Endothelial cell (in vitro differentiated cells): ENCODE measurements at regions not wholly inside any gene's neighbourhood (a gene's known extent, or its start where the extent isn't known, plus 50 kb on each side); places are given as distances from the start of the nearest gene placed in this dataset.

Source experiments
- DNase-seq: peaks from one replicate; pipeline ENCODE4 v3.0.0; 2021; ENCODE audit warnings: low spot score
- H3K27ac Mint-ChIP-seq: one replicate; pipeline ENCODE4 v1.8.0; 2021; ENCODE audit warnings: mixed read lengths, inconsistent platforms; ENCODE audit not compliant: unreplicated experiment
- H3K27me3 Mint-ChIP-seq: one replicate; pipeline ENCODE4 v1.8.0; 2021; ENCODE audit warnings: mild to moderate bottlenecking, moderate library complexity, mixed read lengths, inconsistent platforms; ENCODE audit not compliant: unreplicated experiment
- H3K36me3 Mint-ChIP-seq: one replicate; pipeline ENCODE4 v1.8.0; 2021; ENCODE audit warnings: mild to moderate bottlenecking, low read depth, mixed read lengths, inconsistent platforms; ENCODE audit not compliant: unreplicated experiment
- H3K4me1 Mint-ChIP-seq: one replicate; pipeline ENCODE4 v1.8.0; 2021; ENCODE audit warnings: mild to moderate bottlenecking, mixed read lengths, inconsistent platforms; ENCODE audit not compliant: unreplicated experiment
- H3K4me3 Mint-ChIP-seq: one replicate; pipeline ENCODE4 v1.8.0; 2021; ENCODE audit warnings: mild to moderate bottlenecking, mixed read lengths, inconsistent platforms; ENCODE audit not compliant: unreplicated experiment
- H3K9me3 Mint-ChIP-seq: one replicate; pipeline ENCODE4 v1.8.0; 2021; ENCODE audit warnings: mixed read lengths, inconsistent platforms; ENCODE audit not compliant: unreplicated experiment
- TF ChIP-seq, protein P1 (sequence below): fragments of 200-600 bp; sonication (generic); IDR thresholded peaks from one replicate; pipeline ENCODE4 v1.5.0; 2021; ENCODE audit warnings: antibody characterized with exemption; ENCODE audit not compliant: unreplicated experiment

DNA sequence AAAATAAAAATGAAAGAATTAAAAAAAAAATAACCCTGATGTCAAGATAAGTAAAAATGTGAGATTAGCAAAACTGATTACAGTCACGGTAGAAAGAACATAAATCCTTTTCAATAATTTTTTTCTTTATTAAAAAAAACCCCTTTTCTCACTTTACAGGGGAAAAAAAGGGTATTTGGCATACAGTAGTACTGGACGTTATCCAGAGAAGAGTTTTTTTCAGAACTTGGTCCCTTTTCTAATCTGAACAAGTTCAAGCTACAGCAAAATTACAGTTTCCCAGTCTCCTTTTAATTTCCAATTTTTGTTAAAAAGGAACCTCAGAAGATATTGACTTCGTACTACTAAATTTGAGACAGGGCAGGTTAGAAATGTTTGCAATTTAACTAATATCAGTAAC is 134.7 kb upstream of the DCN start:
- no peaks in the 10 kb centered on the region for H3K9me3 Mint-ChIP-seq
- TF ChIP-seq, protein P1, sequence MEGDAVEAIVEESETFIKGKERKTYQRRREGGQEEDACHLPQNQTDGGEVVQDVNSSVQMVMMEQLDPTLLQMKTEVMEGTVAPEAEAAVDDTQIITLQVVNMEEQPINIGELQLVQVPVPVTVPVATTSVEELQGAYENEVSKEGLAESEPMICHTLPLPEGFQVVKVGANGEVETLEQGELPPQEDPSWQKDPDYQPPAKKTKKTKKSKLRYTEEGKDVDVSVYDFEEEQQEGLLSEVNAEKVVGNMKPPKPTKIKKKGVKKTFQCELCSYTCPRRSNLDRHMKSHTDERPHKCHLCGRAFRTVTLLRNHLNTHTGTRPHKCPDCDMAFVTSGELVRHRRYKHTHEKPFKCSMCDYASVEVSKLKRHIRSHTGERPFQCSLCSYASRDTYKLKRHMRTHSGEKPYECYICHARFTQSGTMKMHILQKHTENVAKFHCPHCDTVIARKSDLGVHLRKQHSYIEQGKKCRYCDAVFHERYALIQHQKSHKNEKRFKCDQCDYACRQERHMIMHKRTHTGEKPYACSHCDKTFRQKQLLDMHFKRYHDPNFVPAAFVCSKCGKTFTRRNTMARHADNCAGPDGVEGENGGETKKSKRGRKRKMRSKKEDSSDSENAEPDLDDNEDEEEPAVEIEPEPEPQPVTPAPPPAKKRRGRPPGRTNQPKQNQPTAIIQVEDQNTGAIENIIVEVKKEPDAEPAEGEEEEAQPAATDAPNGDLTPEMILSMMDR: no peak

DNA sequence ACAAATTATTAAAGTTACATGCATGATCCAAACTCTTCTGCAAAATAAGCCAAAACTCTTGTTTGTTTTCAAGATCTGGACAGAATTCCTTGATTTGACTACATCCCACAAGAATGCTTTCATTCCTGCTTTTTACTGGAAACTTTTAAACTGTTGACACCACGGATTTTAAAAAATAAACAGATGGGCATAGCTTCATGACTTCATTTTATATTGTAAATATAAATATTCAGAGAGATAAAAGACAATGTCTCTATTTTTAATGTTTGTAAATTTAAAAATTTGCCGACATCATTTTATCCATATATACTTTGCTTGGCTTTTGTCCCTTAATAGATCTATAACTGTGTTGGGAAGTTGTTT is 134.3 kb upstream of the DCN start:
- TF ChIP-seq, protein P1: no peak
- Mint-ChIP-seq H3K27ac (no peak overlapping the region), H3K4me1 (no peaks in the 10 kb centered on the region), H3K4me3 (no peak overlapping the region), H3K36me3 (no peaks in the 10 kb centered on the region), H3K27me3 (peaks cover 1% of the 10 kb centered on the region), H3K9me3 (no peaks in the 10 kb centered on the region)
- no peak for DNase-seq

More for the DNA sequence above, 134.7 kb upstream of the DCN start:
- peaks cover 1% of the 10 kb centered on the region for H3K27me3 Mint-ChIP-seq
- no peak for DNase-seq
- H3K4me3 Mint-ChIP-seq: no peak overlapping the region
- no peak overlapping the region for H3K27ac Mint-ChIP-seq
- H3K36me3 Mint-ChIP-seq: no peaks in the 10 kb centered on the region
- no peaks in the 10 kb centered on the region for H3K4me1 Mint-ChIP-seq

DNA sequence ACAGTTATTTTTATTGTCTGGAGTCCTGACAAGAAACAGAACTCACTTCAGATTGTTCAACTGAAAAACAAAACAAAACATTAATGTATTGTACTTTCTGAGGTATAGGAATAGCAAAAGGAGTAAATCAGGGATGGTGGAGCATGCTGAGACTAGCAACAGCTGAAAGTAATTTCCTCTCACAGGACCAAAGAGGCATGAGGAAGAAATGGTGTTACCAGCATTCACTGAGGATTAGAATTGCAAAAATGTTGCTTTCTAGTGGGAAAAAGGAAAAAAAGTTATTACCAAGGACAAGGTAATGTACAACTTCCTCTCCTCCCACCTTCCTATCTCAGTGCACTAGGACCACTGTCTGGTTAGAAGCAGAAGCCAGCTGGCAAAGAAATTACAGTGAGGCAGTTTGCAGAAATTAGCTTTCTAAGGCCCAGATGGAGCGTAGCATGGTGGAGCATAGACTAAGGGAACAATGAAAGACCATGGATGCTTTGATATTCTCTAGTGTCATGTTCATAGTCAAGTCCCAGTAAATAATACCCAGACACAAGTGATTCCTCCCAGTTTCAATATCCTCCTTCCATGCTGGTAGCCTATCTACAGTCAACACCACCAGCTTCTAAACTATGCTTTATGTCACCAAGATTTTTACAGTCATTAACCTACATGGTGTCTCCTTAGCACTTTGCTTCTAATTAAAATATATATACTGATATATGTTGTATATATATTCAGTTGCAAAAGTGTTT is 133.7 kb upstream of the DCN start:
- H3K4me1 Mint-ChIP-seq: no peaks in the 10 kb centered on the region
- DNase-seq: no peak
- H3K27me3 Mint-ChIP-seq: peaks cover 1% of the 10 kb centered on the region
- H3K27ac Mint-ChIP-seq: no peak overlapping the region
- TF ChIP-seq, protein P1: no peak
- H3K9me3 Mint-ChIP-seq: no peaks in the 10 kb centered on the region
- H3K36me3 Mint-ChIP-seq: no peaks in the 10 kb centered on the region
- no peak overlapping the region for H3K4me3 Mint-ChIP-seq

DNA sequence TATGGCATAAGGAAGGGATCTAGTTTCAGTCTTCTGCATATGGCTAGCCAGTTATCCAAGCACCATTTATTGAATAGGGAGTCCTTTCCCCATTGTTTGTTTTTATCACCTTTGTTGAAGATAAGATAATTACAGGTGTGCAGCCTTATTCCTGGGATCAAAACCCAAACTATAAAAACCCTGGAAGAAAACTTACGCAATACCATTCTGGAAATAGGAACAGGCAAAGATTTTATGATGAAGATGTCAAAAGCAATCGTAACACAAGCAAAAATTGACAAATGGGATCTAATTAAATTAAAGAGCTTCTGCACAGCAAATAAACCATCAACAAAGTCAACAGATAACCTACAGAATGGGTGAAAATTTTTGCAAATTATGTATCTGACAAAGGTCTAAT is 128.5 kb upstream of the DCN start:
- Mint-ChIP-seq H3K9me3 (no peaks in the 10 kb centered on the region), H3K4me3 (no peak overlapping the region), H3K27me3 (no peaks in the 10 kb centered on the region), H3K27ac (no peak overlapping the region), H3K36me3 (no peaks in the 10 kb centered on the region), H3K4me1 (no peaks in the 10 kb centered on the region)
- TF ChIP-seq, protein P1: no peak
- DNase-seq: no peak

DNA sequence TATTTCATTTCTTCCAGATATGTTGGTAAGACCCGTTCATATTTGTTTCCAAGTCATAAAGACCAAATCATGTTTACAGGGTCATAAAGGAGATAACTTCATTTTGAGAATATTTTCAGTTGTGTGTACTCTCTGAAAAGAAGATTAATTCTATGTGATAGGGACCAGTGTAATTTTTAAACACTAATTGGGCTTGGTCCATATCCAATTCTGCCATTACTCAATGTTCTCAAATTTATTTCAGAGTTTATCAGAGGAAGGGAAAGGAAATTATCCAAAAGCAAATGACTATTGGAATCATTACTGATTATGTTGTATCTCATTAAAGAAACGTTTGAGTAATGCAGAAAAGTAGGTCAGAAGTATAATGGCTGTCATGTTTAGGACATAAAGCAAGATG is 126.8 kb upstream of the DCN start:
- no peak for DNase-seq
- no peak overlapping the region for H3K27ac Mint-ChIP-seq
- H3K27me3 Mint-ChIP-seq: no peaks in the 10 kb centered on the region
- no peak overlapping the region for H3K4me3 Mint-ChIP-seq
- H3K36me3 Mint-ChIP-seq: no peaks in the 10 kb centered on the region
- no peaks in the 10 kb centered on the region for H3K4me1 Mint-ChIP-seq
- no peaks in the 10 kb centered on the region for H3K9me3 Mint-ChIP-seq
- TF ChIP-seq, protein P1: no peak
